ENCODE measurements at regions not wholly inside any gene's neighbourhood (a gene's known extent, or its start where the extent isn't known, plus 50 kb on each side); places are given as distances from the start of the nearest gene placed in this dataset.
"Not testable (repeated sequence)": the region's sequence is repeated elsewhere in the genome, so short reads cannot be mapped to it uniquely, and the experiment has no call there.

DNA sequence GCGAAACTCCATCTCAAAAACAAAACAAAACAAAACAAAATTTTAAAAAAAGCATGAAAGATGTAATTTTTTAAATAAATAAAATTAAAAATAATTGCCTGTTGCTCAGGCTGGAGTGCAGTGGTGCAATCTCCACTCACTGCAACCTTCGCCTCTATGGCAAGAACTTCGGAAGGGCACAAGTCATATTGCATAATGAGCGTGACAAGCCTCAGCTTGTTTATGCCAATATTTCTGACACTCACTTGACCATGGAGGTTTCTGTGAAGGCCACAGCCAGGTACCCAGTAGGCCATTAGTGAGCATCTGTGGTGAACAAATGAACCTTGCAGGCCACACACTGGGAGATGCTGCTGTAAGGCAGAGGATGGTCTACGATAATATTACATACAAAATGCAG is 106.1 kb upstream of the KMT2C start:
- DNase-seq: no peak

GRCh38 chr7:152539190-152539495 is 103.3 kb upstream of the KMT2C start:
- not testable (repeated sequence) for DNase-seq

DNA sequence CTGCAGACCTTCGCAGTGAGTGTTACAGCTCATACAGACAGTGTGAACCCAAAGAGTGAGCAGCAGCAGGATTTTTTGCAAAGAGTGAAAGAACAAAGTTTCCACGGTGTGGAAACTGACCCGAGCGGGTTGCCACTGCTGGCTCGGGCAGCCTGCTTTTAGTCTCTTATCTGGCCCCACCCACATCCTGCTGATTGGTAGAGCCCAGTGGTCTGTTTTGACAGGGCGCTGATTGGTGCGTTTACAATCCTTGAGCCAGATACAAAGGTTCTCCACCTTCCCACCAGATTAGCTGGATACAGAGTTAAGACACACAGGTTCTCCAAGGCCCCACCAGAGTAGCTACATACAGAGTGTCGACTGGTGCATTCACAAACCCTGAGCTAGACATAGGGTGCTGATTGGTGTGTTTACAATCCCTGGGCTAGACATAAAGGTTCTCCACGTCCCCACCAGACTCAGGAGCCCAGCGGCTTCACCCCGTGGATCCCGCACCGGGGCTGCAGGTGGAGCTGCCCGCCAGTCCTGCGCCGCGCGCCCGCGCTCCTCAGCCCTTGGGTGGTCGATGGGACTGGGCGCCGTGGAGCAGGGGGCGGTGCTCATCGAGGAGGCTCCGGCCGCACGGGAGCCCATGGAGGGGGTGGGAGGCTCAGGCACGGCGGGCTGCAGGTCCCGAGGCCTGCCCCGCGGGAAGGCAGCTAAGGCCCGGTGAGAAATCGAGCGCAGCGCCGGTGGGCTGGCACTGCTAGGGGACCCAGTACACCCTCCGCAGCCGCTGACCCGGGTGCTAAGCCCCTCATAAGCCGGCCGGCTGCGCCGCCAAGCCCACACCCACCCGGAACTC is 102.8 kb upstream of the KMT2C start:
- DNase-seq: not testable (repeated sequence)

GRCh38 chr7:152537639-152538038 is 101.8 kb upstream of the KMT2C start:
- no peak for DNase-seq

- DNase-seq: no peak
Observed at GRCh38 chr7:152528612-152529011, 92.8 kb upstream of the KMT2C start.

DNA sequence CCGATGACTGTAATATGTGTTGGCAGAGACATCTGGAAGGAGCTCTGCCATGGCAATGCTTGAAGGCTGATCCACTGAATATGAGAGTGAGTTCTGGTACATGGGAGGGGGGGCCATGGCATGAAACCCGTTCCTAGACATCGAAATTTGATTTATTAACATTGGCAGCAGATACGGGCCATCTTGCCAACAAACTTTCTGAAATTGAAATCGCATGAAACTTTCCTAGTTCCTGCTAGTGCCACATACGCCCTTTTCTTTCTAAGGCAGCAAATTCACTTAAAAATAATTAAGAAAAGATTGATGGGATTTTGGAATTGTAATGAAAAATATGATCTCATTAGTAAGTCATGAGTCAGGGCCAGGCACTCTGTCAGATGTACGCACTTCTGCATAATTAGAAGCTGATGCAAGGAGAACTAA is 91.8 kb upstream of the KMT2C start:
- peak in 1 of 4 experiments; percentile 5 for DNase-seq

DNA sequence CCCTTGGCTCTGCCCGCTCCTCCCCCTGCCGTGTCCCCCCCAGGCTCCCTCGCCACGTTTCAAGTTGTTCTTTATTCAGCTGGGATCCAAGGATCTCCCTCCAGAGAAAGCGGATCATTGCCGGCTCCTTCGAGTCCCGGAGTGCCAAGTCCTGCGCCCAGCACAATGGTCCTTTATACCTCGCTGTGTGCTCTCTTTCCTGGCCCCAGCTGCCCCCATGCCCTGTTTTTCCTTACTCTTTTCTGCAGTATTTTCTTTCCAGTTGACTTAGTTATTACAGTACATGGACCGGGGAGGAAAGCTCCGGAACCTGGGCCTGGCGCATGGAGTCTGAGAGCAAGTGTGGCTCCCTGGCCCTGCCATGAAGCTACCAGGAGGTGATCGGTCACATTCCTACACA is 88.1 kb upstream of the KMT2C start:
- DNase-seq: no peak

DNA sequence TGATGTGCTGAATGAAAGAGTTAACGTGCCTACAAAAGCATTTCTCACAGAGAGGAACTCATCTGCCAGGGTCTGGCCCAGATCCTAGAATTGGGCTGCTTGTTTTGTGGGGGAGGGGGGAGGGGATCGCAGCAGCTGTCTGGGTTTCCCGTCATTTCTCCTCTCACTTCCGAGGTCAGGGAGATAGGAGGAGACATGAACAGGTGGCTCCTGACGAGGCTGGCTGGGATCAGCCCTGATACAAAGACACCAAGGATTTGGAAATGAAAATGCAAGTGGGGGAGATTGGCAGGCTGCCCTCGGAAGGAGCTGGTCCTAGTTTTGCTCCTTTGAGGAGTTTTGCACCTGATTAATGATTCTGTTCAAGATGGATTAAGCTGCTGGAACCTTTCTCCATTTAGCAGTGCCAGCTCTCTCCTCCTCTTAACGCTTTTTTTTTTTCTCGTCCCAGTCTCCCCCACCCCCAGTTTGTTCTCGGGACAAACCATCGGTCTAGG is 86.8 kb upstream of the KMT2C start:
- DNase-seq: peak in 2 of 4 experiments; percentile 12 to 16

DNA sequence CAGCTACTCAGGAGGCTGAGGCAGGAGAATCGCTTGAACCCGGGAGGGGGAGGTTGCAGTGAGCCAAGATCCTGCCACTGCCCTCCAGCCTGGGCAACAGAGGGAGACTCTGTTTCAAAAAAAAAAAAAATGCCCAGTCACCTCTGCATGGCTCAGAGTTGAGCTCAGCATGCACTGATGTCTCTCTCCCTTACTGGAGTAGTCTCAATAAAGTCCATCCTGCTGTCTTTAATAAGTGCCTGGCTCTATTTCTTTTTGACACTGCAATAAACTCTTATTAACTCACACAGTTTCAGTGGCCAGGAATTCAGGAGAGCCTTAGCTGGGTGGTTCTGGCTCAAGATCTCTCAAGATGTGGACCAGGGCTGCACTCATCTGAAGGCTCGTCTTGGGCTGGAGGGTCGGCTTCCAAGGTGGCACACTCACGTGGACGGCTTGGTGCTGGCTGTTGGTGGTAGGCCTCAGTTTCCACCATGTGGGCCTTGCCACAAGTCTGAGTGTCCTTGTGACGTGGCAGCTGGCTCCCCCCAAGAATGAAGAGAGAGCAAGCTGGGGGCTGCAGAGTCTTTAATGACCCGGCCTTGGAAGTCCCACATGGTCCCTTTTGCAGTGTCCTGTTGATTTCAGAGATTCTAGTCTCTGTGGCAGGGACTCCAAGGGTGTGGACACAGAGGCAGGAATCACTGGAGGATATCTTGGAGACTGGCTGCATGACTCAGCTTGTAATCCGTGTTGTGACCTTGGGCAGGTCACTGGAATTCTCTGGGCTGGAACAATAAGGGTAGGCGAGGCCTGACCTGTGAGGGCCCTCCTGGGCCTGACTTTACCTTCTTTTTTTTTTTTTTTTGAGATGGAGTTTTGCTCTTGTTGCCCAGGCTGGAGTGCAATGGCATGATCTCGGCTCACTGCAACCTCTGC is 85.9 kb upstream of the KMT2C start:
- no peak for DNase-seq

- DNase-seq: no peak
Observed at GRCh38 chr7:152520861-152521302, 85.1 kb upstream of the KMT2C start.

GRCh38 chr7:152519290-152519689 is 83.5 kb upstream of the KMT2C start:
- DNase-seq: no peak

DNA sequence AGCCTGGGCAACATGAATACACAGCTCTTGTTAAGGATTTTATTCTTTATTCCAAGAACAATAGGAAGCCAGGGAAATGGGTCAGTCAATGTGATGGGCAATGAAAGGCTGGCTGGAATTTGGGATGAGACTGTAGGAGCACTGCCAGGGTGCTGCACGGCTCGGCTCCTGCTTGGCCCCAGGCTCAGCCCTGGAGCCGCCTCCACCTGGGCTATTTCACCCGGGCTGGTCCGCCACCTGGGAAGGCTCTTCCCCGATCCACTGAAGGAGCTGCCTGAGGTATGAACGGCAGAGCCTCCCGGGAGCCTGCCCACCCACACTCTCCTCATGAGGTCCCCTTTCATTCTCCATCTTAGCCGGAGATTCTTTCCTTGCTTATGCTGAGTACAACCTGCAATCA is 80.4 kb upstream of the KMT2C start:
- no peak for DNase-seq

GRCh38 chr7:152515266-152515950 is 79.6 kb upstream of the KMT2C start:
- DNase-seq: not testable (repeated sequence)

DNA sequence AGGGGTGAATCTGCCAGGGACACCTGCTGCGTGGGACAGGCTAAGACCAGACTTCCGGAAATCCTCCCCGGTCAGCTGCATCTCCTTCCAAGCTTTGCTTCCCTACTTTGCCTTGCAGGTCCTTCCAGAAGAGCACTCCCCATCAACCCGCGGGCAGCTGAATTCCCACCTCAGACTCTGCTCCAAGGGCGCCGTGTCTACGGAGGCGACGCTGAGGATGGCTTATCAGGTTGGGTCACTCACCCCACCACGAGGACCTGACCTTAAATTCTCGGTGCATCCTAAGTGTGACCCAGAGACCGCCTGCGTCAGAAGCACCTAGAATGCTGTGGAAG is 78.9 kb upstream of the KMT2C start:
- DNase-seq: no peak

DNA sequence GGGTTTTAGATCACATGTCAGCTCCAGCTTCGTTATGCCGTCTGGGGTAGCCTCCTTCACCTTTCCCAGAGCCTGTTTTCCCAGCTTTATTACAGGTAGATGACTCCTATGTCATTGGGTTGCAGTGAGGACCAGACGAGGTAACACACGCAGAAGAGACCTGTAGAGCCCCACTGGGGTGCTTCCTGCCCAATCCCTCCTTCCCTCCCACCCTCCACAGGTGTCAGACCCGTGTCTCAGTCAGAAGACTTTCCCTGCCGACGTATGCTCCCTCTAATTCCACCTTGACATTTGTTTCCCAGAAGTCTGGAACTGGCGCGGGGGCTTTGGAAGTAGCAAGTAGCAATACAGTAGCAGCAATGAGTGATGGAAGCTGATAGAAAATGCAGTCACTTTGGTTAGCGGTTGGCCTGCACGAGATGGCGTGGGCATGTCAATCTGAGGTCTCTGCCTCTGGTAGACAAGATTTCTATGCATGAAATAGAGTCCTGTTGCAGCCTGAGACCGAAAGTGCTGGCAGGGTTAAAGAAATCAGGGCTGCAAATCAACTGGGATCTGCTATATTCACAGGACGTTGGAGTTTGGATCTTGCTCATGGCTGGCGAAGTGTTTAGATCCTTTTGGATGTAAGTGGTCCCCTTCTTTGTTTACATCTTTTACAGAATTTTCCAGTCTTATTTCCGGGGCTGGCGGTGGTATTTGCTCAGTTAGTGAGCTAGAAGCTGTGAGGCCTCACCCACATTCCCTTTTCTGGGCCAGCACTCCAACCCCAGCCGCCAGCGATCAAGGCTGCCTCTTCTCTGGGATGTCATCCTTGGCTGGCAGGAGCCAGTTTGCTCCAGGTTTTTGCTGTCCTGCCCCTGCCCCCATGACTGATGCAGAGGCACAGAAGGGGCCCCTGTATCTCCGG is 78.3 kb upstream of the KMT2C start:
- DNase-seq: no peak

- peak; percentile 30 to 60 (median 48) for DNase-seq
Observed at GRCh38 chr7:152512706-152513105, 76.9 kb upstream of the KMT2C start.

DNA sequence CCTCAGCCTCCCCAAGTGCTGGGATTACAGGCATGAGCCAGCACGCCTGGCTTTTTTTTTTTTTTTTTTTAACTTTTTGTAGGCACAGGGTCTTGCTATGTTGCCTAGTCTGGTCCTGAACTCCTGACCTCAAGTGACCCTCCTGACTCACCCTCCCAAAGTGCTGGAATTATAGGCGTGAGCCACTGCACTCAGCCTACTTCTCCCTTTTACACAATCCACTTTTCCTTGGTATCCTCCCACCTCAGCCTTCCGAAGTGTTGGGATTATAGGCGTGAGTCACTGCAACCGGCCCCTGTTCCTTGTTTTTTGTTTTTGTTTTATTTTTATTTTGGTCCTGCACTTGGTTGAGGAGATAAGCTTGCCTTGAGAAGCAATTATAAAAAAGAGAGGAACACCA is 75.9 kb upstream of the KMT2C start:
- DNase-seq: peak; percentile 57 to 78 (median 63)

DNA sequence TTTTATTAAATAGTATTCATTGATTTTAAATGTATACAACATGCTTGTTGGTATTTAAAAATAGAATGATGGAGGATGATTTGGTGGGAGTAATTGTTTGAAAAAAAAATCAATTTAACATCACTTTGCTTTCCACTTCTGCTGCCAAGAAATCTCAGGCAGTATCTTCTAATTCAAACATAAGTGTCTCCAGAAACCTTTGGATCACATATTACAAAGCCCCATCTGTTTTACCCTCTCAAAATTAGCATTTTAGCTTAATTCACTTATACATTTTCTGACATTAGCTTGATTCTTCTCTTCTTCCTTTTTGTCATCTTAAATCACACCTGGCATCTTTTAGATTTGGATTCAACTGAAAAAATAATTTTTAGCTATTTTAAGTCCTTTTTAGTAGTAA is 72.9 kb upstream of the KMT2C start:
- DNase-seq: no peak

DNA sequence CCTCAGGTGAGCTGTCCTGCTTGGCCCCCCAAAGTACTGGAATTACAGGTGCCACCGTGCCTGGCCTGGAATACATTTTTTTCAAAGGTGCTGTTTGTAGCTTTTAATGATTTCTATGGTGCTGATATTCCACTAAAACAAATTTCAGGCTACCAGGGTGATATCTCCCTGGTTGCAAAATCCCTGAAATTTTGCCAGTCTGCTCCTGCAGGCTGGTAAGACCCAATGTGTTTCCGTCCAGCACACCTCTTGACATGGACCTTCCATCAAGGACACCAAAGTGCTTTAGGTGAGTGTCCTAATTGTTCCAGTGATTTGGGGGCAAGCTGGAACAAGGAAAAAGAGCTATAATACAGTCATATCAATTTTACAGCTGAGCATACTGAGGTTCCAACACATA is 69.8 kb upstream of the KMT2C start:
- DNase-seq: no peak

DNA sequence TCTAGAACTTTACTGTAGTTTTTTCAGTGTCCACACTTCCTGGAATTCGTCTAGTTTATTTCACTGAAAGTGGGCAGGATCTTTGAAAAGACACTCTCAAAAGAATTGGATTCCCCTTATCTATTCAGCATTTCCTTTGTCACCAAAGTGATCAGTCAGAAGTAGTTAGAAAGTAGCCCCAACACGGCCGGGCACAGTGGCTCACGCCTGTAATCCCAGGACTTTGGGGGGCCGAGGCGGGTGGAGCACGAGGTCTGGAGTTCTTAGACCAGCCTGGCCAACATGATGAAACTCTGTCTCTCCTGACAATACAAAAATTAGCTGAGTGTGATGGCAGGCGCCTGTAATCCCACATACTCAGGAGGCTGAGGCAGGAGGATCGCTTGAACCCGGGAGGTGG is 69.0 kb upstream of the KMT2C start:
- DNase-seq: no peak

GRCh38 chr7:152504367-152504766 is 68.6 kb upstream of the KMT2C start:
- no peak for DNase-seq

All from suppressor macrophage (primary cell).